Naive B cell (primary cell): ENCODE measurements at regions not wholly inside any gene's neighbourhood (a gene's known extent, or its start where the extent isn't known, plus 50 kb on each side); places are given as distances from the start of the nearest gene placed in this dataset.
A peak's percentile ranks its signal among the peaks of the same experiment; 100 is the strongest.
"Not testable (repeated sequence)": the region's sequence is repeated elsewhere in the genome, so short reads cannot be mapped to it uniquely, and the experiment has no call there.

Source experiments
- ATAC-seq, 2 donors: fragments of 150-1000 bp; cut with Tn5 transposase; 2 replicates each; pipeline ENCODE4 v1.10.0; 2021; ENCODE audit warnings: low read depth in 2 of 2, mild to moderate bottlenecking in 2 of 2, moderate library complexity in 2 of 2
- DNase-seq: peaks from one replicate; pipeline ENCODE4 v3.0.0; 2022
- H3K27ac Mint-ChIP-seq, 6 donors: one replicate each; pipeline ENCODE4 v1.8.0; 2020 to 2022; ENCODE audit warnings: mild to moderate bottlenecking in 6 of 6, mixed read lengths in 6 of 6, moderate library complexity in 5 of 6, inconsistent platforms in 2 of 6
- H3K27me3 Mint-ChIP-seq, 3 donors: one replicate each; pipeline ENCODE4 v1.8.0; 2021 to 2022; ENCODE audit warnings: mixed read lengths in 3 of 3, mild to moderate bottlenecking in 1 of 3
- H3K36me3 Mint-ChIP-seq, 2 donors: one replicate each; pipeline ENCODE4 v1.8.0; 2020 to 2022; ENCODE audit warnings: mixed read lengths in 2 of 2, inconsistent platforms in 1 of 2, mild to moderate bottlenecking in 1 of 2
- H3K4me1 Mint-ChIP-seq, 3 donors: one replicate each; pipeline ENCODE4 v1.8.0; 2020 to 2022; ENCODE audit warnings: mixed read lengths in 3 of 3, inconsistent platforms in 1 of 3, mild to moderate bottlenecking in 1 of 3, moderate library complexity in 1 of 3
- H3K4me3 Mint-ChIP-seq, 8 donors: one replicate each; pipeline ENCODE4 v1.8.0; 2020 to 2022; ENCODE audit warnings: mild to moderate bottlenecking in 8 of 8, mixed read lengths in 8 of 8, moderate library complexity in 8 of 8, inconsistent platforms in 2 of 8
- H3K9me3 Mint-ChIP-seq, 7 donors: one replicate each; pipeline ENCODE4 v1.8.0; 2020 to 2022; ENCODE audit warnings: mixed read lengths in 7 of 7, mild to moderate bottlenecking in 5 of 7, inconsistent platforms in 2 of 7, moderate library complexity in 1 of 7

DNA sequence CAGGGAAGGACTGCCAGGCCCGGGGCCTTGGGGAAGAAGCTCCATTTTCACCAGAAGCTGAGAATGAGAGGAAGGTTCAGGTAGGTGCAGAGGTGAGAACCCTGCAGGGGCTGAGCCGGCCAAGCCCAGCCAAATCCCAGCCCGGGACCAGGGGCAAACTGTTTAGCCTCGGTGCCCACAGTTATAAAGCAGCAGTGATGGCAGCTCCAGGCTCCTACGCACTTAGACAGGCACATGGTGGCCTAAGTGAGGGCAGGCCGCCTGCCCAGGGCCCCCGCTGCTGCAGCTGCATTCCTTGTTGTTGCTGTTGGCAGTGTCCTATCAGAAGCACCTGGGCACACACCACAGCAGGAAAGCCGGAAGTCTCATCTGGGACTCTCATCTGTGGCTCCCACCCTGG lies 159.9 kb upstream of the FOXD4L5 start:
- ATAC-seq (no peak), DNase-seq (no peak)
- H3K27ac Mint-ChIP-seq = no peak overlapping the region
- H3K27me3 Mint-ChIP-seq = no peaks in the 10 kb centered on the region
- H3K4me3 Mint-ChIP-seq = no peak overlapping the region
- no peaks in the 10 kb centered on the region for H3K36me3 Mint-ChIP-seq
- H3K9me3 Mint-ChIP-seq = peaks cover 9 to 30% (median 11%) of the 10 kb centered on the region in 7 donors
- H3K4me1 Mint-ChIP-seq = no peaks in the 10 kb centered on the region

DNA sequence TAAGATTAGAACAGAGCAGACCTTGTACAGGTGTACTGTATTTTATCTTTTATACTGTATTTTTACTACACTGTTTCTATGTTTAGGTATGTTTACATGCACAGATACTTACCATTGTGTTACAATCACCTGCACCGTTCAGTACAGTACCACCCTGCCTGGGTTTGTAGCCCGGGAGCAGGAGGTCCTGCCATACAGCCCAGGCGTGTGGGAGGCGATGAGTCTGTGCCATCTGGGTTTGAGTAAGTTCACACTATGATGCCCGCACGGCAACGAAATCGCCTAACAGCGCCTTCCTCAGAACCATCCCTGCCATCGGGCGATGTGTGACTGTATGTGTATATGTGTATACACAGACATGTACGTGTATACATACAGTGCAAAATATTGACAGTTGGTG lies 157.1 kb upstream of the FOXD4L5 start:
- H3K27ac Mint-ChIP-seq, ATAC-seq, DNase-seq, H3K36me3 Mint-ChIP-seq, H3K27me3 Mint-ChIP-seq, H3K4me3 Mint-ChIP-seq, H3K4me1 Mint-ChIP-seq: not testable (repeated sequence)
- peaks cover 9 to 25% (median 15%) of the 10 kb centered on the region in 7 donors for H3K9me3 Mint-ChIP-seq

DNA sequence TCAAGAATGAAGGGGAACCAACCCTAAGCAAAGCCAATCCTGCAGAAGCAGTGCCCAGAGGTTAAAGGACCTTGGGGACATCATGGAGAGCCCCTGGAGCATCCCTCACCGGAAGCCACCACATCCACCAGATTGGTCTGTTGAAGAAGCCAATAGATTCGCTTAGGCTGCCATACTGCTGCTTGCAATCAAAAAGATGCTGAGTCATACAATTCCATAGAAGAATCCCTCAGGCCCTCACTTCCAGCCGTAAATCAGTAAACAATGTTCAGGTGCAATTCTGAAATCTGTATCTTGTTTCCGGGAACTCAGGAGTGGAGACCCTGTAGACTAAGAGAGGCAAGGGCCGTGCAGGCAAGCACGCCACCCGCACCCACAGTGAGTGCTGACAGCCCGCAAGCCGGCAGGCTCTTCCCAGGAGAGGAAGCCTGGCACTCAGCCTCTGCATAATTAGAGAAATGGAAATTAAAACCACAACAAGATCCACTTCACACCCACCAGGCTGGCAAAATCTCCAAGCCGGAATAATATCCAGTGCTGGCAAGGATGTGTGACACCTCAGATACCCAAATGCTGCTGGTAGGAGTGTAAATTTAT lies 156.4 kb upstream of the FOXD4L5 start:
- not testable (repeated sequence) for H3K4me3 Mint-ChIP-seq, ATAC-seq, H3K4me1 Mint-ChIP-seq, H3K27me3 Mint-ChIP-seq, DNase-seq, H3K27ac Mint-ChIP-seq, H3K36me3 Mint-ChIP-seq
- H3K9me3 Mint-ChIP-seq = peaks cover 10 to 28% (median 15%) of the 10 kb centered on the region in 7 donors

DNA sequence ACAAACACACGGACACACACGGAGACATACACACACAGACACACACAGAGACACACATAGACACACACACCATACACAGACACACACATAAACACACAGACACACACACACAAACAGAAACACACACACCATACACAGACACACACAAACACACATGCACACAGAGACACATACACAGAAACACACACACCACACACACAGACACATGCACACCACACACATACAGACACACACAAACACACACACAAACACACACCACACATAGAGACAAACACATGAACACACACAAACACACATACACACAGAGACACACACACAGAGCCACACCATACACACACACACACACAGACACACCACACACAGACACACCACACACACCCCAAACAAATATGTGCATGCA lies 152.7 kb upstream of the FOXD4L5 start:
- H3K4me1 Mint-ChIP-seq = peaks cover 0 to 5% (median 0%) of the 10 kb centered on the region in 3 donors

DNA sequence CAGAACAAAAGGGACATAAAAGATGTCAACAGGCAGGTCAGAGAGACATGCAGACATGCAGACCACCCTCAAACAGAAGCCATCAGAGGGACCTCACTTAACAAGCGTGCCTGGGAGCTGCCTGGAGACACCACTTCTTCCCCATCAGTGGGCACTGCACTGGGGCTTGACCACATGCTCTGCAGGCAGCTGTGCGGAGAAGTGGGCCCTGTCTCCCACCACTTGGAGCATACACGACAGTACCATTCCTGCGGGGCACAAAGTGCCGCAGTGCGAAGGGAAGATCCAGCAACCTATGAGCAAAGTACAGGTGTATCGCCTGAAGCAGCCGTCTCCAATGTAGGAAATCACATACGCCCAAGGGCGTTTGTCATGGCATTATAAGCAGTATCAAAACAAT lies 150.5 kb upstream of the FOXD4L5 start:
- Mint-ChIP-seq H3K36me3 (peaks cover 0 to 24% of the 10 kb centered on the region in 2 donors), H3K27ac (no peak overlapping the region), H3K4me3 (no peak overlapping the region), H3K9me3 (peaks cover 12 to 34% (median 22%) of the 10 kb centered on the region in 7 donors), H3K27me3 (no peaks in the 10 kb centered on the region), H3K4me1 (peaks cover 0 to 8% (median 0%) of the 10 kb centered on the region in 3 donors)
- no peak for ATAC-seq
- DNase-seq = no peak

More for the DNA sequence above, 152.7 kb upstream of the FOXD4L5 start:
- DNase-seq = no peak
- no peak overlapping the region for H3K4me3 Mint-ChIP-seq
- H3K36me3 Mint-ChIP-seq = peaks cover 0 to 12% of the 10 kb centered on the region in 2 donors
- no peak for ATAC-seq
- no peak overlapping the region for H3K27ac Mint-ChIP-seq
- H3K27me3 Mint-ChIP-seq = no peaks in the 10 kb centered on the region
- peaks cover 12 to 30% (median 18%) of the 10 kb centered on the region in 7 donors for H3K9me3 Mint-ChIP-seq

DNA sequence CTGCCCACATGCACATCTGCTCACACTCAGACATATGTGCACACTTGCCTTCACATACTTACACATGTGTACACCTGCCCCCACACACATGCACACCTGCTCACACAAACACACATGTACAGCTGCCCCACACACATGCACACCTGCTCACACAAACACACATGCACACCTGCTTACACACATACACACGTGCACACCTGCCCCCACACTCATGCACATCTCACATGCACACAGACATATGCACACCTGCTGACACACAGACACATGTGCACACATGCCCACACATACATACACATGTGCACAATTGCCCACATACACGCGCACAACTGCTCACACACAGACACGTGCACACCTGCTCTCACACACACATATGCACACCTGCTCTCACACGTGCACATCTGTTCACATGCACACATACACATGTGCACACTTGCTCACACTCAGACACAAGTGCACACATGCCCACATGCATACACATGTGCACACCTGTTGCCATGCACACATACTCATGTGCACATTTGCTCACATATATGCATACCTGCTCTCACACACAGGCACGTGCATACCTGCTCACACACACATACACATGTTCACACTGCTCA lies 147.8 kb upstream of the FOXD4L5 start:
- DNase-seq = no peak

DNA sequence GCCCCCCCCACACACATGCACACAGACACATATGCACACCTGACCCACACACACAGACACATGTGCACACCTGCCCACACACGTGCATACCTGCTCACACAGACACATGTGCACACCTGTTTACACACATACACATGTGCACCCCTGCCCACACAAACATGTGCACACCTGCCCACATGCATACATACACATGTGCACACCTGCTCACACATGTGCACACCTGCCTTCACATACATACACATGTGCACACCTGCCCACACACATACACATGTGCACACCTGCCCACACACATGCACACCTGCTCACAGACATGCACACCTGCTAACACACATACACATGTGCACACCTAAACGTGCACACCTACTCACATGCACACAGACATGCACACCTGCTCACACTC lies 147.0 kb upstream of the FOXD4L5 start:
- peaks cover 0 to 15% of the 10 kb centered on the region in 2 donors for H3K36me3 Mint-ChIP-seq
- peaks cover 0 to 3% (median 0%) of the 10 kb centered on the region in 3 donors for H3K4me1 Mint-ChIP-seq
- H3K27ac Mint-ChIP-seq = peak overlapping the region in 1 of 6 donors; percentile 3
- DNase-seq = no peak
- no peaks in the 10 kb centered on the region for H3K27me3 Mint-ChIP-seq
- peak overlapping the region in 1 of 8 donors; percentile 54 for H3K4me3 Mint-ChIP-seq
- H3K9me3 Mint-ChIP-seq = peaks cover 13 to 24% (median 20%) of the 10 kb centered on the region in 7 donors
- no peak for ATAC-seq

More for the DNA sequence above, 147.8 kb upstream of the FOXD4L5 start:
- H3K4me1 Mint-ChIP-seq = peaks cover 0 to 7% (median 0%) of the 10 kb centered on the region in 3 donors
- ATAC-seq = no peak
- H3K27ac Mint-ChIP-seq = peak overlapping the region in 1 of 6 donors; percentile 1
- no peak overlapping the region for H3K4me3 Mint-ChIP-seq
- H3K27me3 Mint-ChIP-seq = no peaks in the 10 kb centered on the region
- H3K9me3 Mint-ChIP-seq = peaks cover 16 to 28% (median 24%) of the 10 kb centered on the region in 7 donors
- peaks cover 0 to 21% of the 10 kb centered on the region in 2 donors for H3K36me3 Mint-ChIP-seq

DNA sequence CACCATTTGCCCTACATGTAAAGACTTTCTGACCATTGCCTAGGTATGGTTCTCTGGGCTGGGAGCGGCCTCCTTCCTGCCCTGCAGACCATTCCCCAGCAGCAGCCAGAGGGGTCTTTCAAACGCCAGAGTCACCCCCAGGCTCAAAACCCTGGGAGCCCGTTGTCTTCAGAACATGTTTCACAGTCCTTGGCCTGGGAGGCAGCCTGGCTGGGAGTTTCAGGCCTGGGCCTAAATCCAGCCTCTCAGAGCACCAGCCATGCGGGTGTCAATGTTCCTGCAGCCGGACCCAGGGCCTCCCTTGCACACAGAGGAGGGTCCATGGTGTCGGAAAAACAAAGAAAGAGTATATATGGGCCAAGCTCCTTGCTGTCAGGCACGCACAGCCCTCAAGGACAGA lies 145.2 kb upstream of the FOXD4L5 start:
- Mint-ChIP-seq H3K27me3 (no peaks in the 10 kb centered on the region), H3K36me3 (peaks cover 5 to 23% of the 10 kb centered on the region in 2 donors), H3K4me3 (no peak overlapping the region), H3K27ac (no peak overlapping the region), H3K4me1 (peaks cover 0 to 8% (median 0%) of the 10 kb centered on the region in 3 donors), H3K9me3 (peaks cover 15 to 30% (median 22%) of the 10 kb centered on the region in 7 donors)
- DNase-seq = no peak
- ATAC-seq = no peak

DNA sequence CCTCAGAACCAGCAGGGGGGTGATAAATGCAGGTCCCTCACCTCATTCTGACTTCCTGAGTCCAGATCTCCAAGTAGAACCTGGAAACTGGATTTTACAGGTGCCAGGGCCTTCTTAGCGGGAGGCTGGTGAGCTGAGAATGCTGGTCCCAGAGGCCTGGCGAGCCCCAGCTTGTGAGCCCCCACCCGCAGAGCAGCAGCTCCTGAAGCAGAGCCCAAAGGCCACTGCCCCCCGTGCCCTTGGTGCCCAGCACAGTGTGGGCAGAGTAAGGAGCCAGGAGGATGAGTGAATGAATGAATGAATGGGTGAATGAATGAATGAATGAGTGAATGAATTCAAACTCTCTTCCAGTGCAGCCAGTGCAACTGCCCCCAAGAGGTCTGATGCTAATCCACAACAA lies 142.4 kb upstream of the FOXD4L5 start:
- H3K4me1 Mint-ChIP-seq, H3K27ac Mint-ChIP-seq, H3K4me3 Mint-ChIP-seq, H3K27me3 Mint-ChIP-seq, DNase-seq, ATAC-seq: not testable (repeated sequence)
- H3K9me3 Mint-ChIP-seq = peaks cover 16 to 34% (median 23%) of the 10 kb centered on the region in 7 donors
- peaks cover 8 to 21% of the 10 kb centered on the region in 2 donors for H3K36me3 Mint-ChIP-seq

DNA sequence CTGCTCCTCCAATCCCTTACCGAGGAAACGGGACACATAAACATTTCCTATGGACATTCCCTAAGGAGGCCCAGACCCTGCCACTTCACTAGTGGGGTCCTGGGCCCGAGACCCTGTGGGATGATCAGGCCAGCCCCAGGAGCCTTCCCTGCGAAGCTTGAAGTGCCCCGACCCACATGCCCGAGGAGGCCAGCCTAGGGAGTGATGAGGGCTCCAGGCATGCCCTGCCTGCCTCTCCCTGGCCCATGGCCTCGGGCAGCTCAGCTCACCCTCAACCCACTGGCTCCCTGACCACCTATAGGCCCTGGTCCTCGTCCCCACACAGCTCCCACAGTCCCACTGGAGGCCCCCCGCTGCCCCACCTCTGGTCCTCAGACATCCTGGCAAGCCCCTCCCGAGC lies 141.8 kb upstream of the FOXD4L5 start:
- not testable (repeated sequence) for H3K4me3 Mint-ChIP-seq, H3K27me3 Mint-ChIP-seq, DNase-seq, H3K27ac Mint-ChIP-seq, H3K4me1 Mint-ChIP-seq, ATAC-seq
- peaks cover 13 to 30% (median 20%) of the 10 kb centered on the region in 7 donors for H3K9me3 Mint-ChIP-seq
- H3K36me3 Mint-ChIP-seq = peaks cover 8 to 16% of the 10 kb centered on the region in 2 donors

DNA sequence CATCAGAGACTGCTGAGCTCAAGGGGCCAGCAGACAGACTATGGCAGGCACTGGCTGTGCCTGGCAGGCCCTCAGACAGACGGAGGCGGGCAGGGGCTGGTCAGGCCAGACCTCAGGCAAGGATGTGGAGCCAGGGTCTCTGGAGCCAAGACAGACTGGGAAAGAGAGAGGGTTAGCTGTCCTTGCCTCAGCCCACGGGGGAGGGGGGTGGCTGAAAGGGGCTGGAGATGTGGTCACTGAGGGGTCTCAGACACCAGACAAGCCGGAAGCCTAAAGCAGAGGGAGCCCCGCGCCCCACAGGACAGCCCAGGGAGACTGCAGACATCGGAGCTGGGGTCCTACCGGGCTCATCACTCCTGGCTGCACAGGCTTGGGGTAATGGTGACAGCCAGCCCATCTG lies 141.2 kb upstream of the FOXD4L5 start:
- Mint-ChIP-seq H3K27ac (no peak overlapping the region), H3K4me1 (peaks cover 0 to 5% (median 0%) of the 10 kb centered on the region in 3 donors), H3K27me3 (no peaks in the 10 kb centered on the region), H3K36me3 (peaks cover 8 to 18% of the 10 kb centered on the region in 2 donors), H3K9me3 (peaks cover 19 to 33% (median 26%) of the 10 kb centered on the region in 7 donors), H3K4me3 (no peak overlapping the region)
- ATAC-seq = no peak
- DNase-seq = no peak

DNA sequence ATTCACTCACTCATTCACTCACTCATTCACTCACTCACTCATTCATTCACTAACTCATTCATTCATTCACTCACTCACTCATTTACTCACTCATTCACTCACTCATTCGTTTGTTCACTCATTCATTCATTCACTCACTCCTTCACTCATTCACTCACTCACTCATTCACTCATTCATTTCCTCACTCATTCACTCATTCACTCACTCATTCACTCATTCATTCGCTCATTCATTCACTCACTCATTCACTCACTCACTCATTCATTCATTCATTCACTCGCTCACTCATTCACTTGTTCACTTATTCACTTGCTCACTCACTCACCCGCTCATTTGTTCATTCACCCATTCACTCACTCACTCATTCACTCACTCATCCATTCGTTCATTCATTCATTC lies 140.2 kb upstream of the FOXD4L5 start:
- H3K27me3 Mint-ChIP-seq, DNase-seq: not testable (repeated sequence)

DNA sequence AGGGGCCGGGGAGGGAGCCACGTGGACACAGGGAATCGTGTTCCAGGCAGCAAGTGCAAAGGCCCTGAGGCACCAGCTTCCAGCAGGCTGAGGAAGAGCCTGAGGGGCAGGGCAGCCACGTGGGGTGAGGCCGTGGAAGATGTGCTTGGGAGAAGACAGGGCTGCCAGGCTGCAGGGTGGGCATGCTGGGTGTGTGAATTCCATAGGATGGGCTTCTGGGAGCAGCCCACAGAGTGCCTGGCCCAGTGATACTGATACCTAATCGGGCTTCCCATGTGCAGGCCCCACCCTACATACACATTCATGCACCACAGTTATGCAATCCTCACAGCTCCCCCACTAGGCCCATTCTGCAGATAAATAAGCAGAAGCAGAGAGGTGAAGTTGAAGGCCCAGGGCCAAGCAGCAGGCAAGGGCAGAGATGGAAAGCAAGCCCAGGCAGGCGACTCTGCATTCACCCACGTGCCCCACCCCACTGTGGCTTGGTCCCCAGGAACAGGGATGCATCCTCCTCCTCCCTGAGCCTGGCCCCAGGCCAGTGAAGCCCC lies 139.5 kb upstream of the FOXD4L5 start:
- Mint-ChIP-seq H3K36me3 (peaks cover 8 to 26% of the 10 kb centered on the region in 2 donors), H3K9me3 (peaks cover 19 to 36% (median 28%) of the 10 kb centered on the region in 7 donors)
- not testable (repeated sequence) for H3K27ac Mint-ChIP-seq, DNase-seq, H3K4me3 Mint-ChIP-seq, ATAC-seq, H3K27me3 Mint-ChIP-seq, H3K4me1 Mint-ChIP-seq

More for the DNA sequence above, 140.2 kb upstream of the FOXD4L5 start:
- Mint-ChIP-seq H3K27ac (peak overlapping the region in 1 of 6 donors; percentile 77), H3K36me3 (peaks cover 8 to 22% of the 10 kb centered on the region in 2 donors), H3K9me3 (peaks cover 19 to 35% (median 28%) of the 10 kb centered on the region in 7 donors)
- not testable (repeated sequence) for ATAC-seq, H3K4me3 Mint-ChIP-seq, H3K4me1 Mint-ChIP-seq
